ENCODE measurements at regions not wholly inside any gene's neighbourhood (a gene's known extent, or its start where the extent isn't known, plus 50 kb on each side); places are given as distances from the start of the nearest gene placed in this dataset.

- H3K27ac ChIP-seq (ENCODE audit: low read depth, low read length) = no peak overlapping the region
Measured at GRCh38 chr14:26870722-26871617, 273.1 kb upstream of the NOVA1 start.

GRCh38 chr14:26872515-26873361 lies 274.9 kb upstream of the NOVA1 start:
- no peaks in the 10 kb centered on the region for H3K9me3 ChIP-seq (ENCODE audit: control insufficient read depth, insufficient read depth, low read length)
- ChIA-PET CTCF (no interaction called here), POLR2A (no interaction called here)
- H3K27ac ChIP-seq (ENCODE audit: low read depth, low read length) = no peak overlapping the region
- H3K4me3 ChIP-seq (ENCODE audit: low read depth, low read length) = no peak overlapping the region
- no peak for TF ChIP-seq CTCF (IDR thresholded peaks at IDR 0.05; ENCODE audit: low read depth, low read length)
- no peaks in the 10 kb centered on the region for H3K27me3 ChIP-seq (ENCODE audit: control insufficient read depth, insufficient read depth, low read length)
- DNase-seq (ENCODE audit: low read depth, low spot score) = no peak

More at GRCh38 chr14:26870722-26871617, 273.1 kb upstream of the NOVA1 start:
- POLR2A ChIA-PET = no interaction called here
- Histone ChIP-seq H3K4me3 (ENCODE audit: low read depth, low read length) (no peak overlapping the region), H3K9me3 (ENCODE audit: control insufficient read depth, insufficient read depth, low read length) (no peaks in the 10 kb centered on the region), H3K27me3 (ENCODE audit: control insufficient read depth, insufficient read depth, low read length) (no peaks in the 10 kb centered on the region)
- CTCF ChIA-PET = no interaction called here
- no peak for TF ChIP-seq CTCF (IDR thresholded peaks at IDR 0.05; ENCODE audit: low read depth, low read length)
- no peak for DNase-seq (ENCODE audit: low read depth, low spot score)

GRCh38 chr14:26873362-26873960 lies 275.6 kb upstream of the NOVA1 start:
- no peak for DNase-seq (ENCODE audit: low read depth, low spot score)
- ChIA-PET CTCF (no interaction called here), POLR2A (no interaction called here)
- no peak for TF ChIP-seq CTCF (IDR thresholded peaks at IDR 0.05; ENCODE audit: low read depth, low read length)
- H3K27me3 ChIP-seq (ENCODE audit: control insufficient read depth, insufficient read depth, low read length) = no peaks in the 10 kb centered on the region
- no peak overlapping the region for H3K4me3 ChIP-seq (ENCODE audit: low read depth, low read length)
- no peaks in the 10 kb centered on the region for H3K9me3 ChIP-seq (ENCODE audit: control insufficient read depth, insufficient read depth, low read length)
- no peak overlapping the region for H3K27ac ChIP-seq (ENCODE audit: low read depth, low read length)

GRCh38 chr14:26887847-26888246 lies 290.0 kb upstream of the NOVA1 start:
- CTCF ChIA-PET = no interaction called here

More at GRCh38 chr14:26887847-26888246, 290.0 kb upstream of the NOVA1 start:
- no peak for TF ChIP-seq CTCF (IDR thresholded peaks at IDR 0.05; ENCODE audit: low read depth, low read length)
- POLR2A ChIA-PET = no interaction called here
- H3K27ac ChIP-seq (ENCODE audit: low read depth, low read length) = no peak overlapping the region
- H3K9me3 ChIP-seq (ENCODE audit: control insufficient read depth, insufficient read depth, low read length) = peaks cover 8% of the 10 kb centered on the region
- no peaks in the 10 kb centered on the region for H3K27me3 ChIP-seq (ENCODE audit: control insufficient read depth, insufficient read depth, low read length)
- no peak overlapping the region for H3K4me3 ChIP-seq (ENCODE audit: low read depth, low read length)
- no peak for DNase-seq (ENCODE audit: low read depth, low spot score)
